ENCODE measurements at regions not wholly inside any gene's neighbourhood (a gene's known extent, or its start where the extent isn't known, plus 50 kb on each side); places are given as distances from the start of the nearest gene placed in this dataset.

DNA sequence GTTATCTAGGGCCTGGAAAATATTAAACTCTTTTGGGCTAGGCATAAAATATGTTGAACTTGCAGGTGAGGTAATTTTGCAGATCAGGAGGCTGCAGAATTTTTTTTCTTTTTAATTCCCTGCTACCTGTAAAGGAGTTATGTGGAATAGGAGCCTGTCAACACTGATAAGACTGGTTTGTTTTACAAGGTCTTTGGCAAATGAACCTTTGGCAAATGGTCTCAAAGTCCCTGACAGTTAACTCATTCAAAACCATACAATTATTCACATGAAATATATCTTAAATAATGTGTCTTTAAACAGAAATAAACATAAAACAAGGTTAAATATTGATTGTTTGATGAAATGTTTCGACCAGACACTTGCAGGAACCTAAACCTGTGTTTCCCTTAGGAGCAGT, 340.2 kb downstream of the GASK1B start:
- DNase-seq (ENCODE audit: low spot score): no peak
- in situ Hi-C loops (cut with MboI; ENCODE audit: low pct_unique_long_range_greater_than_20kb, low sequenced_read_pairs, unreplicated experiment): no loop called here
- TF ChIP-seq, protein P1, sequence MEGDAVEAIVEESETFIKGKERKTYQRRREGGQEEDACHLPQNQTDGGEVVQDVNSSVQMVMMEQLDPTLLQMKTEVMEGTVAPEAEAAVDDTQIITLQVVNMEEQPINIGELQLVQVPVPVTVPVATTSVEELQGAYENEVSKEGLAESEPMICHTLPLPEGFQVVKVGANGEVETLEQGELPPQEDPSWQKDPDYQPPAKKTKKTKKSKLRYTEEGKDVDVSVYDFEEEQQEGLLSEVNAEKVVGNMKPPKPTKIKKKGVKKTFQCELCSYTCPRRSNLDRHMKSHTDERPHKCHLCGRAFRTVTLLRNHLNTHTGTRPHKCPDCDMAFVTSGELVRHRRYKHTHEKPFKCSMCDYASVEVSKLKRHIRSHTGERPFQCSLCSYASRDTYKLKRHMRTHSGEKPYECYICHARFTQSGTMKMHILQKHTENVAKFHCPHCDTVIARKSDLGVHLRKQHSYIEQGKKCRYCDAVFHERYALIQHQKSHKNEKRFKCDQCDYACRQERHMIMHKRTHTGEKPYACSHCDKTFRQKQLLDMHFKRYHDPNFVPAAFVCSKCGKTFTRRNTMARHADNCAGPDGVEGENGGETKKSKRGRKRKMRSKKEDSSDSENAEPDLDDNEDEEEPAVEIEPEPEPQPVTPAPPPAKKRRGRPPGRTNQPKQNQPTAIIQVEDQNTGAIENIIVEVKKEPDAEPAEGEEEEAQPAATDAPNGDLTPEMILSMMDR (IDR thresholded peaks at IDR 0.05; ENCODE audit: extremely low read depth, insufficient read depth, missing control alignments): no peak

DNA sequence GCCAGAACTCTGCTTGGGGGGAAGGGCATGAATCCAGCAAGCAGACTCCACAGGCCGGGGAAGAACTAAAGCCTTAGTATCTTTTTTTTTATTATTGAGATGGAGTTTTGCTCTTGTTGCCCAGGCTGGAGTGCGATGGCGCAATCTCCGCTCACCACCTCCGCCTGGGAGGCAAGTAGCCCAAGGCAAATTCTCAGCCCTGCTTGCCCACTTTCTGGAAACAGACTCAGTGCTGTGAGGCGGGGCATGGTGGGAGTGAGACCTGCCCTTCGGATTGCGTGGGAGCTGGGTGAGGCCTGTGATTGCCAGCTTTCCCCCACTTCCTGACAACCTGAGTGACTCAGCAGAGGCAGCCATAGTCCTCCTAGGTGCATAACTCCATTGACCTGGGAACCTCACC, 348.8 kb downstream of the GASK1B start:
- in situ Hi-C loops (cut with MboI; ENCODE audit: low pct_unique_long_range_greater_than_20kb, low sequenced_read_pairs, unreplicated experiment): no loop called here
- TF ChIP-seq, protein P1 (IDR thresholded peaks at IDR 0.05; ENCODE audit: extremely low read depth, insufficient read depth, missing control alignments): no peak
- DNase-seq (ENCODE audit: low spot score): no peak

DNA sequence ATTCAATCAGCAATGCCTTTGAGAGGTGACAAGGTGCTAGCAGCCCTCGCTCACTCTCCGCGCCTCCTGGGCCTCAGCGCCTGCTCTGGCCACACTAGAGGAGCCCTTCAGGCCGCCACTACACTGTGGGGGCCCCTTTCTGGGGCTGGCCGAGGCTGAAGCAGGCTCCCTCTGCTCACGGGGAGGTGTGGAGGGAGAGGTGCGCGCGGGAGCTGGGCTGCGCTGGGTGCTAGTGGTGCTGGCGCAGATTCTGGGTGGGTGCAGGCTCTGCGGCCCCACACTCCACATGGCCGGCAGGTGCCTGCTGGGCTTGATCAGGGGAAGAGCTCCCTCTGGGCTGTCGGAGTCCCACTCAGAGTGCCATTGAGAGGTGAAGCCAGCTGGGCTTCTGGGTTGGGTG, 351.0 kb downstream of the GASK1B start:
- in situ Hi-C loops (cut with MboI; ENCODE audit: low pct_unique_long_range_greater_than_20kb, low sequenced_read_pairs, unreplicated experiment): no loop called here
- TF ChIP-seq, protein P1 (IDR thresholded peaks at IDR 0.05; ENCODE audit: extremely low read depth, insufficient read depth, missing control alignments): no peak
- no peak for DNase-seq (ENCODE audit: low spot score)

DNA sequence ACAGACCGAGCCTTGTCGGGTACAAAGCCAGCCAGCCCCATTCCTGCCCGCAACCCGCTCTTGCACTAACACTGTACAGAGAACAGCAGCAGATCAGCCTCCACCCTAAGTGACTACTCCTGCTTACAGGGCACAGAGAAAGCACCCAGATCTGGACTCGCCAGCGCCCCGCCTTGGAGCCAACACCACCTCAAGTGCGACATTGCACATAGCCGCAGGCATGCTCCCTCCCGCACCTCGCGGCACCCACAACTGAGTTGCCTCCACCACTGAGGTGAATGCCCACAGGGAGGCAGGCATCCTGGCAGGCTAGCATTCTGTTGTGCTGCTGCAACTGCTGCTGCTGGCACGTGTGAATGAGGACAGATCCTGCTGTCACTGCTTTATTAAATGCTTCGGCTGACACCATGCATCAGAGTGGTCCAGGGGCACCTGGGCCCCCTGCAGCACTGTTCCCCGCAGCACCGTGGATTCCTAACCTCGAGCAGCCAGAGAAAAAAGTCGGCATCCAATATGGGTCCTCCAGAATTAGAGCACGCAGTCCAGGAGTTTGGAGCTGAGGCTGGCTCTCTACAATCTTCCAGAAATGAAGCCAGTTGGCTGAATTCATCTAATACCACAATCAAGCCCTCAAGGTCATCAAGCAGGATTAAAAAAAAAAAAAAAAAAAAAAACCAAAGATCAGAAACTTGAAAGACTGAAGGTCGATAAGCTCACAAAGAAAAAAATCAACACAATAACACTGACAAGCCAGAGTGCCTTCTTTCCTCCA, 352.9 kb downstream of the GASK1B start:
- TF ChIP-seq, protein P1 (IDR thresholded peaks at IDR 0.05; ENCODE audit: extremely low read depth, insufficient read depth, missing control alignments): no peak

DNA sequence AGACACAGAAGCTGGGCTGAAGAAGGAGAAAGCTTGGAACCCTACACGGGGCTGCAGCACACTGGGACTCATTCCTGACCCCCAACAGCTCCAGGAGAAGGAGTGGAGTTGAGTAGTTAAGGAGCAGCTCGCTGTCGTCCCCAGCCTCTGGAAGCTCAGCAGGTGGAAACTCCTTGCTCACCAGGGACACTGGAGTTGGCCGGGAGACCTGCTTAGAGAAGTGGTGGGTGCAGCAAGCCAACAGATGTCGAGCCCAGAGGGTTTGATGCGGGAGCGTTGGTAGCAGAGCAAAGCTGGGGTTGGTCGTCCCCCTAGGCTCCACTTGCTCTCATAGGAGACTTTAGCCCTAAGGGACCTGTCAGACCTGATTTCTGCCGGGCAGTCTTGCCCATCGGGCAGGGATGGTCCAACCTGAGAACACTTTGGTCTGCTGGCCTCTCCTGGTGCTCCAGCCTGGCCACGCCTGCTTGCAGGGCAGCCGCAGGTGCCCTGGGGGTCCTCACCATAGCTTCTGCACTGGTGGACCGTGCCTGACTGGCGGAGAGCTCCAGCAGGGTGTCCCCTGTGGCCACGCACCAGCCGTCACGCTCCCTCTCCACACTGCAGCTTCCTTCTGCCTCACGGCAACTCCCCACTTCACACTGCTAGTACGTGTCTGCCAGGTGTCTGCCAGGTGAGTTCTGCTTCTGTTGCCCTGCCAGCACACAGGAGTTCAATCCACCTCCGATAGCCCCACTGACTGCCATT, 353.7 kb downstream of the GASK1B start:
- in situ Hi-C loops (cut with MboI; ENCODE audit: low pct_unique_long_range_greater_than_20kb, low sequenced_read_pairs, unreplicated experiment): no loop called here
- DNase-seq (ENCODE audit: low spot score): no peak

More for the DNA sequence above, 352.9 kb downstream of the GASK1B start:
- in situ Hi-C loops (cut with MboI; ENCODE audit: low pct_unique_long_range_greater_than_20kb, low sequenced_read_pairs, unreplicated experiment): no loop called here
- no peak for DNase-seq (ENCODE audit: low spot score)

DNA sequence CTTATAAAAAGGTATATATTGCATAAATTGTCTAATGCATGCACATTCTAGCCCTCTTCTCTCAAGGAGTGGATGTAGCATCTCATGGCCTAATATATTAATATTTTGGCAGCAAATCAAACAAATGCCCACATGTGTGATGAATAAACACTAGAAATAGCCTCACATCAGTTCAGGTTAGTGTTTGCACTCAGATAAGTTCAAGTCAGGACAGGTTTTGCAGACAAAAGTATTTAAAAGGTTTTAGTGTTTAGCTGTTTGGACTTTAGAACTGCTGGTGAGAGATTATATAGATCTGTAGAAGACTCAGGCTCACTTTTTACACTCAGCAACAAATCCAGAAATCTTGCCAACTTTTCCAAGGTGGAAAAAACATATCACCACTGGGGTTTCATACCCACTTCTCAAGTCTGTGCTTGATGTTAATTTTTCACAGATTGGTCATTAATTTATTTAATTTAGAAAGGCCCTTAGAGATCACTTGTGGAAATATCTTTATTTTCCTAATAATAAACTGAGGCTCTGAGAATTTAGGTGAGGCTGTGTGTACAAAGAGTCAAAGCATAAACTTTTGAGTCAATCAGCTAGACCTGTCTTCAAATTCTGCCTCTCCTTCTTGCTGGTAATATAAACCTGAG, 362.6 kb downstream of the GASK1B start:
- in situ Hi-C loops (cut with MboI; ENCODE audit: low pct_unique_long_range_greater_than_20kb, low sequenced_read_pairs, unreplicated experiment): no loop called here
- no peak for DNase-seq (ENCODE audit: low spot score)
- TF ChIP-seq, protein P1 (IDR thresholded peaks at IDR 0.05; ENCODE audit: extremely low read depth, insufficient read depth, missing control alignments): no peak

More for the DNA sequence above, 353.7 kb downstream of the GASK1B start:
- TF ChIP-seq, protein P1 (IDR thresholded peaks at IDR 0.05; ENCODE audit: extremely low read depth, insufficient read depth, missing control alignments): no peak

Data from GM13977 (cell line).